Fibroblast of lung (primary cell): ENCODE measurements at regions not wholly inside any gene's neighbourhood (a gene's known extent, or its start where the extent isn't known, plus 50 kb on each side); places are given as distances from the start of the nearest gene placed in this dataset.

Experiments
- CTCF ChIP-seq, 2 donors: IDR thresholded peaks in 1 of 2; conservative IDR thresholded peaks in 1 of 2; 1 replicate in 1 of 2; 2 replicates in 1 of 2; pipeline ENCODE4 v1.5.1; 2011 to 2012; ENCODE audit warnings: low read length in 2 of 2, control low read depth in 1 of 2, inconsistent platforms in 1 of 2, low read depth in 1 of 2, mild to moderate bottlenecking in 1 of 2
- EZH2 ChIP-seq: IDR thresholded peaks from 2 replicates; pipeline ENCODE4 v1.5.1; 2012; ENCODE audit warnings: low read length, control low read depth, mild to moderate bottlenecking; ENCODE audit errors: missing control alignments

- TF ChIP-seq CTCF (conservative IDR thresholded peaks at IDR 0.05 in 1 of 2, IDR thresholded peaks at IDR 0.05 in 1 of 2; ENCODE audit: low read depth in 1 of 2, low read length in 2 of 2) (no peak), EZH2 (no peak)
Observed at GRCh38 chrX:39253551-39253950, 452.3 kb downstream of the MID1IP1 start.
